Spleen (tissue), 7 donors: ENCODE measurements at regions not wholly inside any gene's neighbourhood (a gene's known extent, or its start where the extent isn't known, plus 50 kb on each side); places are given as distances from the start of the nearest gene placed in this dataset.

Experiments
- CTCF ChIP-seq, 11 experiments: fragments of 200-600 bp in 7 of 11; fragments of 450-650 bp in 4 of 11; sonication (generic) in 4 of 11; IDR thresholded peaks in 8 of 11; conservative IDR thresholded peaks in 3 of 11; 1 replicate in 7 of 11; 2 replicates in 4 of 11; pipeline versions ENCODE4 v1.4.0 to v1.8.0; 2016 to 2021; ENCODE audit warnings: antibody characterized with exemption in 11 of 11, inconsistent platforms in 4 of 11, mild to moderate bottlenecking in 1 of 11
- POLR2AphosphoS5 ChIP-seq, 3 donors: sonication (generic); formaldehyde crosslinking; IDR thresholded peaks; one replicate each; pipeline ENCODE4 v1.5.1; 2017; ENCODE audit warnings: antibody characterized with exemption in 3 of 3
- donor health status: DM: no; HTN: no; CAD: no; lungs with moderate emphysema.
- donor health status: DM: no; HTN: no; CAD: no.
- donor health status: DM: no; HTN: no; CAD: no.

- no peak for TF ChIP-seq CTCF (IDR thresholded peaks at IDR 0.05 in 8 of 11, conservative IDR thresholded peaks at IDR 0.05 in 3 of 11)
- TF ChIP-seq POLR2AphosphoS5 (IDR thresholded peaks at IDR 0.05), result no peak
These were observed 198.1 kb upstream of the LRIG3 start for GRCh38 chr12:59118356-59118755.
